ENCODE measurements at regions not wholly inside any gene's neighbourhood (a gene's known extent, or its start where the extent isn't known, plus 50 kb on each side); places are given as distances from the start of the nearest gene placed in this dataset.

- Histone ChIP-seq H3K4me3 (no peak overlapping the region), H3K36me3 (replicated peaks in 1 of 2; ENCODE audit: insufficient read depth in 1 of 2, low read depth in 2 of 2) (no peaks in the 10 kb centered on the region), H3K27ac (no peak overlapping the region), H3K9me3 (no peaks in the 10 kb centered on the region), H3K4me1 (no peaks in the 10 kb centered on the region), H3K27me3 (no peaks in the 10 kb centered on the region)
- DNase-seq = no peak
- TF ChIP-seq POLR2A (IDR thresholded peaks at IDR 0.05) (no peak), CTCF (IDR thresholded peaks at IDR 0.05) (no peak)
- no peak for ATAC-seq
- intact Hi-C loops (cut with DNase I) = no loop called here
Measured at GRCh38 chr4:38373375-38373774, 290.6 kb upstream of the KLF3 start.

- DNase-seq = no peak
- no peak overlapping the region for H3K4me3 ChIP-seq
- WGBS, 2 donors = 90 to 100% methylated on average over 1 of the region's 1 CpG
- intact Hi-C loops (cut with DNase I) = loop anchor here (5.0 kb wide), 1 partner anchor 50 kb away; no protein-coding TSS in a partner anchor
- no peak for TF ChIP-seq POLR2A (IDR thresholded peaks at IDR 0.05)
- TF ChIP-seq CTCF (IDR thresholded peaks at IDR 0.05) = no peak
- no peaks in the 10 kb centered on the region for H3K36me3 ChIP-seq (replicated peaks in 1 of 2; ENCODE audit: insufficient read depth in 1 of 2, low read depth in 2 of 2)
- ATAC-seq = no peak
- H3K9me3 ChIP-seq = no peaks in the 10 kb centered on the region
- H3K27ac ChIP-seq = no peak overlapping the region
- H3K27me3 ChIP-seq = no peaks in the 10 kb centered on the region
- H3K4me1 ChIP-seq = no peaks in the 10 kb centered on the region
Measured at GRCh38 chr4:38377195-38377594, 286.8 kb upstream of the KLF3 start.

- H3K9me3 ChIP-seq = no peaks in the 10 kb centered on the region
- no peak overlapping the region for H3K4me3 ChIP-seq
- no peaks in the 10 kb centered on the region for H3K27me3 ChIP-seq
- ATAC-seq (no peak), DNase-seq (no peak)
- H3K36me3 ChIP-seq (replicated peaks in 1 of 2; ENCODE audit: insufficient read depth in 1 of 2, low read depth in 2 of 2) = no peaks in the 10 kb centered on the region
- no peak overlapping the region for H3K27ac ChIP-seq
- TF ChIP-seq CTCF (IDR thresholded peaks at IDR 0.05) (no peak), POLR2A (IDR thresholded peaks at IDR 0.05) (no peak)
- 55 to 57% methylated on average over 3 of the region's 3 CpGs for WGBS, 2 donors
- H3K4me1 ChIP-seq = peaks cover 4% of the 10 kb centered on the region
- intact Hi-C loops (cut with DNase I) = loop anchor here (5.0 kb wide), 1 partner anchor 51 kb away; no protein-coding TSS in a partner anchor
Measured at GRCh38 chr4:38378478-38378877, 285.5 kb upstream of the KLF3 start.

- Histone ChIP-seq H3K4me3 (no peak overlapping the region), H3K4me1 (peaks cover 34% of the 10 kb centered on the region), H3K9me3 (no peaks in the 10 kb centered on the region), H3K36me3 (replicated peaks in 1 of 2; ENCODE audit: insufficient read depth in 1 of 2, low read depth in 2 of 2) (no peaks in the 10 kb centered on the region), H3K27ac (no peak overlapping the region), H3K27me3 (no peaks in the 10 kb centered on the region)
- 87 to 93% methylated on average over 6 of the region's 6 CpGs for WGBS, 2 donors
- no peak for TF ChIP-seq POLR2A (IDR thresholded peaks at IDR 0.05)
- TF ChIP-seq CTCF (IDR thresholded peaks at IDR 0.05) = no peak
- ATAC-seq (no peak), DNase-seq (peak in 2 of 4 donors; percentile 20 to 25)
- intact Hi-C loops (cut with DNase I) = no loop called here
Measured at GRCh38 chr4:38381788-38382187, 282.2 kb upstream of the KLF3 start.

GRCh38 chr4:38382520-38382919, 281.5 kb upstream of the KLF3 start:
- Histone ChIP-seq H3K36me3 (replicated peaks in 1 of 2; ENCODE audit: insufficient read depth in 1 of 2, low read depth in 2 of 2) (no peaks in the 10 kb centered on the region), H3K4me1 (peaks cover 41% of the 10 kb centered on the region), H3K9me3 (no peaks in the 10 kb centered on the region), H3K27me3 (no peaks in the 10 kb centered on the region), H3K27ac (no peak overlapping the region), H3K4me3 (no peak overlapping the region)
- TF ChIP-seq POLR2A (IDR thresholded peaks at IDR 0.05) (no peak), CTCF (IDR thresholded peaks at IDR 0.05) (no peak)
- DNase-seq = no peak
- no peak for ATAC-seq
- intact Hi-C loops (cut with DNase I) = no loop called here
- whole genome bisulfite sequencing, 2 donors = 59 to 63% methylated on average over 7 of the region's 7 CpGs
